ENCODE measurements at regions not wholly inside any gene's neighbourhood (a gene's known extent, or its start where the extent isn't known, plus 50 kb on each side); places are given as distances from the start of the nearest gene placed in this dataset.

GRCh38 chr1:87888446-87888845 lies 559.8 kb downstream of the LMO4 start:
- no peak for DNase-seq (ENCODE audit: low read depth)
- H3K4me3 ChIP-seq (ENCODE audit: control insufficient read depth, low read depth, low read length), result no peak overlapping the region
- TF ChIP-seq, protein P1, sequence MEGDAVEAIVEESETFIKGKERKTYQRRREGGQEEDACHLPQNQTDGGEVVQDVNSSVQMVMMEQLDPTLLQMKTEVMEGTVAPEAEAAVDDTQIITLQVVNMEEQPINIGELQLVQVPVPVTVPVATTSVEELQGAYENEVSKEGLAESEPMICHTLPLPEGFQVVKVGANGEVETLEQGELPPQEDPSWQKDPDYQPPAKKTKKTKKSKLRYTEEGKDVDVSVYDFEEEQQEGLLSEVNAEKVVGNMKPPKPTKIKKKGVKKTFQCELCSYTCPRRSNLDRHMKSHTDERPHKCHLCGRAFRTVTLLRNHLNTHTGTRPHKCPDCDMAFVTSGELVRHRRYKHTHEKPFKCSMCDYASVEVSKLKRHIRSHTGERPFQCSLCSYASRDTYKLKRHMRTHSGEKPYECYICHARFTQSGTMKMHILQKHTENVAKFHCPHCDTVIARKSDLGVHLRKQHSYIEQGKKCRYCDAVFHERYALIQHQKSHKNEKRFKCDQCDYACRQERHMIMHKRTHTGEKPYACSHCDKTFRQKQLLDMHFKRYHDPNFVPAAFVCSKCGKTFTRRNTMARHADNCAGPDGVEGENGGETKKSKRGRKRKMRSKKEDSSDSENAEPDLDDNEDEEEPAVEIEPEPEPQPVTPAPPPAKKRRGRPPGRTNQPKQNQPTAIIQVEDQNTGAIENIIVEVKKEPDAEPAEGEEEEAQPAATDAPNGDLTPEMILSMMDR (conservative IDR thresholded peaks at IDR 0.05; ENCODE audit: control insufficient read depth, insufficient read depth, low read depth, low read length), result no peak

DNA sequence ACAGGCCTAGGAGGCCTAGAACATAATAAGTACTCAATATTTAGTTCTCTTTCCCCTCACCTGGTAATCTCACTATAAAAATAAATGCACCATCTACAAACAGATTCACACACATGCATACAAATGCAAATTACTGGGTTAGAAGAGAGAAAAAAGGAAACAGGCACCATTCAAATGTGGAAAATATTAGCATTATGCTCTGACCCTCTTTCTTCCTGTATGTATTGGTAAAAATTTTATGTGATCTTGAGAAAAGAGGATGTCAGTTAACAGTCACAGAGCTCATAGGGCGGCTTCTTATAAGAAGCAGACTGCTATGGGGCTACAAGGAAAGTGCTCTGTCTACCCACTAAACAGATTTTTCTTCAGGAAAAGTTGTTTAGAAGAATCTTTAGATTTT lies 565.4 kb downstream of the LMO4 start:
- TF ChIP-seq, protein P1 (conservative IDR thresholded peaks at IDR 0.05; ENCODE audit: control insufficient read depth, insufficient read depth, low read depth, low read length), result no peak
- DNase-seq (ENCODE audit: low read depth), result no peak
- H3K4me3 ChIP-seq (ENCODE audit: control insufficient read depth, low read depth, low read length), result no peak overlapping the region

DNA sequence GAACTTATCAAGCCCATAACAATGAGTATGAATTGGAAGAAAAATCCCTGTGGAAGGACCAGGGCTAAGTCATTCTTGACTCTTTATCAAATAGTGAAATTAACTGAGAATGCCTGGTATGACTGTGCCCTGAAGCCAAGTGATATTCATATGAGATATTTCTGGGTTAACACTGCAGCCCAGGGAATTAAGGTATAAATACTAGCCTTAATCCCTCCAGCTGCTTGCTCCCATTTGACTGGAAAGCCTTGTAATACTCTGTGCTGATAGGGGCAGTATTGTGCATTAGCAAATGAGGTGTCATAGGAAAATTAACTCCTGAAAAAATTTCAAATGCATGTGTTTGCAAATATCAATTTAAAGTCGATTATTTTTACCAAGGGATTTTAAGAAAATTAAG lies 568.8 kb downstream of the LMO4 start:
- TF ChIP-seq, protein P1 (conservative IDR thresholded peaks at IDR 0.05; ENCODE audit: control insufficient read depth, insufficient read depth, low read depth, low read length), result no peak
- no peak overlapping the region for H3K4me3 ChIP-seq (ENCODE audit: control insufficient read depth, low read depth, low read length)
- DNase-seq (ENCODE audit: low read depth), result no peak

DNA sequence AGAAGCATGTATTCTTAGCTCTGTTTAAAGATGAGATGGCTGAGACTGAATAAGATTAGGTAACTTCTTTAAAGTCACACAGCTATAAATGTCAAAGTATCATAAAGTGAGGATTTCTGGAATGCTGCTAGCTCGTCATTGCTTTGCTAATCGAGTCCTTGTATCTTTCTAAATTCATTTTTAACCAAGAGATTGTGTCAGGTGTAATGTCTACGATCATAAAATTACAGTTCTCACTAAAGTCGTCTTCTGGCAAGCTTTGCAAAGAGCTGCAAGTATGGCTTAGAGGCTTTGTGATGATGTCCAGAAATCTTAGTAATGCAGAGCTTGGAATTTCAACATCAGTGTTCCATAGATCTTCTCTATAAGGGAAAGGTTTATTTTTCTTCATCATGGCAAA lies 569.8 kb downstream of the LMO4 start:
- H3K4me3 ChIP-seq (ENCODE audit: control insufficient read depth, low read depth, low read length), result no peak overlapping the region
- TF ChIP-seq, protein P1 (conservative IDR thresholded peaks at IDR 0.05; ENCODE audit: control insufficient read depth, insufficient read depth, low read depth, low read length), result no peak
- no peak for DNase-seq (ENCODE audit: low read depth)

GRCh38 chr1:87899017-87899416 lies 570.3 kb downstream of the LMO4 start:
- no peak for DNase-seq (ENCODE audit: low read depth)
- no peak overlapping the region for H3K4me3 ChIP-seq (ENCODE audit: control insufficient read depth, low read depth, low read length)
- TF ChIP-seq, protein P1 (conservative IDR thresholded peaks at IDR 0.05; ENCODE audit: control insufficient read depth, insufficient read depth, low read depth, low read length), result no peak

DNA sequence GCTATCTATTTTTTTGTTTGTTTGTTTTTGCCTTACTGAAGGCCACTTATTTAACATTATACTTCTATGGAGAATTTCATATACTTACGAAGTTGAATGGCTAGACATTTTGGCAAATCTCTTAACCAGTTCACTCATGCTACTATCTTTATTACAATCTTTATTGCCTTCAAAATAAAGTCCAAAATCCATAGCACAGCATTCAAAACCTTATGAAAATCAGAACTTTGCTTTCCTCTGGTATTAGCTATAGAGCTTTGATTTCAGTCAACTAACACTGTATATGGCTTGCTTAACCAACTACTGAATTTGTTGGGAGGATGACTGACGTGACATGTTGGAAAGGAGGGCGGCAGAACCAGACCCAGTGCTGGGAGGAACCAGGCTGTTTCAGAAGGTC lies 571.1 kb downstream of the LMO4 start:
- no peak overlapping the region for H3K4me3 ChIP-seq (ENCODE audit: control insufficient read depth, low read depth, low read length)
- no peak for DNase-seq (ENCODE audit: low read depth)
- TF ChIP-seq, protein P1 (conservative IDR thresholded peaks at IDR 0.05; ENCODE audit: control insufficient read depth, insufficient read depth, low read depth, low read length), result no peak

DNA sequence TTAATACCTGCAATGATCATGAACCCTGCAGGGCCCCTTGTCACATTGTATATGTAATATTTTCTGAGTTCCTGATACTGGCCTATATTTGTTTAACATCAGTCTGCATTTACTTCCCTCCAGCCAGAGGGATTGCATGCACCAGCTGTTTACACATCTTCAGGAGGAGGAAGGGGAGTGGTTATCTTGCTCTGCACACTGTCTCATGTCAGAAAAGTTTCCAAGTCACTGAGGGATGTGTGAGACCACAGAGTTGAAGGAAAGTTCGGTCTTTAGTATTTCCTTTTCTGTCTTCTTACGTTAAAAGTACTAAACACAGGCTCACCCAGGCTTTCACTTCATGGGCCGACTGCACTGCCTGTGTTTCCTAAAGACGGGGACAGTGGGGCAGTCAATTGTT lies 574.1 kb downstream of the LMO4 start:
- DNase-seq (ENCODE audit: low read depth), result peak; percentile 34
- H3K4me3 ChIP-seq (ENCODE audit: control insufficient read depth, low read depth, low read length), result no peak overlapping the region
- TF ChIP-seq, protein P1 (conservative IDR thresholded peaks at IDR 0.05; ENCODE audit: control insufficient read depth, insufficient read depth, low read depth, low read length), result no peak

Data from fibroblast of mammary gland (primary cell).